GM04503 (cell line): ENCODE measurements at regions not wholly inside any gene's neighbourhood (a gene's known extent, or its start where the extent isn't known, plus 50 kb on each side); places are given as distances from the start of the nearest gene placed in this dataset.

Experiments
- DNase-seq: peaks from one replicate; pipeline ENCODE4 v3.0.0-alpha.2; 2012; ENCODE audit warnings: low read depth

DNA sequence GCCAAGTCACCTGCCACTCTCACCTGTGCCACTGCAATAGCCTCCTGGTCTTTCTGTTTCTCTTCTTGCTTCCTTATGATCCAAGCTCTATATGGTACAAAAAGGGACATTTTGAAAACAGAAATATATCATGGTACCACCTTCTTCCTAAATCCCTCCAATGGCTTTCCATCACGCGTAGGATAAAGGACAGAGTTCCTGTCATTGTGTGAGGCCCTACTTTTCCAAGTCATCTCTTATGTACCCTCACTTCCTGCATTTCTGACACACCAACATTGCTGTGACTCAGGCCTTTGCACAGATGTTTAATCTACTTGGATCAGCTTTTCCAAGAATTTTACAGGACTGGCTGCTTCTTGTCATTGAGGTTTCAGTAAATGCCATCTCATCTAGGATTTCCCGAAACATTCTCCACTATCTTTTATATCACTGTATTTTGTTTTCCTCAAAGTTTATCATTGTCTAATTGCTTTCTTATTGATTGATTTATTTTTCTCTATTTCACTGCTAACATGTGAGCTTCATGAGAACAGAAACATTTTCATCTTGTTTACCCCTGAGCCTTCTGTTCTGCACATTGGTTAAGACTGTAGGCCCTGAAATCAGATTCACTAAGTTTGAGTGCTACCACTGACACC, 426.1 kb upstream of the FANCL start:
- no peak for DNase-seq

DNA sequence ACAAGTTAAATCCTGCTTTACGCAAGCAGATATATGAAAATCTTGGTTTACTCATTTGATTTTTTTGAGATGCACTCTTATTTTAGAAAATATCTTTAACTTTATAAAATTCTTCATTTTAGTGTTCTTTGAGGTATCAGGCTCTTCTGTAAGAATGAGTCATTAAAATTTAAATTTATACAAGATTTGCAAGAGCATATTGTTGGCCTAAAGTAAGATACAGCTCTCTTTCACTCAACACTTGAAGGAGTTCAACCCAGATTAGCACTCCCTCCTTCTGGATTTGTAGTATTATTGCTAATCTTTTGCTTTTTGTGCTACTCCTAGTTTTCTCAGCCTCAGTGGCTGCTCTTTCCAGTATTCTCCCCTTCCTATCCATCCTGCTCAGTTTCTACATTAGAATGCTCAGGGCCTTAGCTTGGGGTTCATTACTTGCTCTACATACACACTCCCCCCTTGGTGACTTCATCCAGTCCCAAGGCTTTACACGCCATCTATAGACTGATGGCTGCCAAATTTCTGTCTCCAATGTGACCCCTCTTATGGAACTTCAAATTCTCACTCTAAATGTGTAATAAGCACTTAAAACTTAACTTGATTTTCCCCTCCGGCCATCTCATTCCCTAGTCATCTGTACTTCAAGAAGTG, 425.3 kb upstream of the FANCL start:
- no peak for DNase-seq

DNA sequence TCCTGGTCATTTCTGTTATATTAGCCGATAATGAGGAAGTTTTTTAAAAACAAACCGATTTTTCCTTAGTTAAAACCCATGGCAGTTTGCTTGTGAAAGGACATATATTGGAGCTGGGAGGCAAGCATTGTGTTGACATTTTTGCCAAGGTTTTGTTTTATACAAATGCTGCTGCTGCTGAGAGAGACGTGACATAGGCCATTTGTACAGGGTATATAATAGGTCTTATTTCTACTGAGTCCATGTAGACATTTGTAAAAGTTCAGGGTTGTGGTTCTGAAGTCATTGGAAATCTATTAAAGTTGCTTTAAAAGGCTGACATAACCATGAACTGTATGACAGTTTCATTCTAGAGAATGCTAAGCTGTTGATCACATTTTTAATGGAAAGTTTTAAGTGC, 424.0 kb upstream of the FANCL start:
- DNase-seq = no peak

DNA sequence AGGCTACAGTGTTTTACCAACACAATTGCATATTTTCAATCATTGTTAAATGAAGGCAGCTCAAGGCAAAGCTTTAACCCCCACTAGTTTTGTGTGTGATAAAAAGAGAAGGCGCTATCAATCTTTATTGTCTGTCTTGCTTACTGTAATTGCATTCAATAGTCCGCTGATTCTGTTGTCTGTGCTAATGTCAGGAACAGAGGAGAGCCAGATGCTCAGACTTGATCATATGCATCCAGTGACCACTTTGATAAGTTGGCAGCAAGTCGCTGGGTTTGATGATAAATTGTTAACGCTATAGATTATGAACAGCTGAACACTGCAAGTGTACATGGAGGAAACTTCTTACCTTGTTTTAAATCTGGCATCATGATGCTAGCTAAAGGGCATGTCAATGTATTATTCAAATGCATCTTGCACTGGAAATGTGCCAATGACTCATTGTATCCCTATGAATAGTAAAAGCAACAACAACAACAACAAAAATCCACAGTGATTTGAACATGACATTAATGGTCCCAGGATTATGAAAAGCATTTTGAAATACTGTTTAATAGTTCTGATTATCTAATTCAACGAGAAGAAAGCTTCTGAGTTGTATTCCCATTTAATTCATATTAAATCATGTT, 423.5 kb upstream of the FANCL start:
- no peak for DNase-seq

DNA sequence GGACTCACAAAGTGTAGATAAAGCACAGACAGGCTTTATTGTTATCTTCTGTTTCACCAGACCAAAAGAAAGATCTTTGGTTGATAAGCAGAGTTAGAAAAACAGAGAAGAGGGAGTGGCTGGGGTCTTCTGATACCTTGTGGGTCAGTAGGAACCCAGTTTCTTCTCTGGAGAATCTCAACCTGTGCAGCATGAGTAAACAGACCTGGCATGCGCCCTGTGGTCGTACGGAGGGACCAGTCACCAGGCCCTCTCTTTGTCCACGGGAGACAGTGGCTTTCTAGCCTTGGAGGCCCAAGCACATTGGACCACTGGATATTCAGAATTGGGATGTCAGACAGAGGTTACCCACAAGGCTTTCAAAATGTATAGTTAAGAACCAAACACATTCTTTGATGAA, 418.9 kb upstream of the FANCL start:
- DNase-seq = no peak

DNA sequence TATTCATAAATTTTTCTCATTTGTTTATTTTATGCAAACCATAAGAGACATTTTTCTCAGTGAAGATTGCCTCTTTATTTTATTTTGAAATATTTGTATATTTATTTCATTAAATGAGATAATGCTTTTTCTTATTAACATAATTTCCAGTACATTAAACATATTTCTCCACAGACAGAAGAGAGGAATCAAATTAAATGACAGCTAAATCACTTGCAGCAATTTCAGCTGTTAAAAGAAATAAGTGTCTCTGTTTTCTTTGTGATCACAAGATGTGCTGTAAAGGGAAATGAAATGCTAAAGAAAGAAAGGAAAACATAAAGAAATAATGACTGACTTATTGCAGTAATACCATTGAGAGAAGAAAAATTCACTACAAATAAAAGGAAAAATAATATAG, 414.0 kb upstream of the FANCL start:
- DNase-seq = no peak

DNA sequence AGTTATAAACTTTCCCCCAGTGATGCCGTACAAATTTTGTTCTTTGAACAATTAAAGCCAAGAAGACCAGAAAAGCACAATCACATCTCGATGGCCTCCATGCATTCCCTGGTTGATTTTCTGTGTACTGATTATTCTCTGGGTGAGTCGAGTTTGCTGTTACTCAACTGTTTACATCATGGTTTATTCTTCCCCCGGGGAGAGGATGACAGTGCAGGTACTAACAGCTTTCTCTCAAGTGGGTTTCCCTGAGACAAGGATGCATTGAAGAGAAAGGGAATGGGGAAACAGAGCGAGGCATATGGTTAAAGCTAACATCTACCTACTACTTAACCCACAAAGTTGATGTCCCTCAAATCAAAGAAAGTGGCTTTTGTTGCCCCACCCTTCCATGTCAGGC, 410.8 kb upstream of the FANCL start:
- DNase-seq = no peak

DNA sequence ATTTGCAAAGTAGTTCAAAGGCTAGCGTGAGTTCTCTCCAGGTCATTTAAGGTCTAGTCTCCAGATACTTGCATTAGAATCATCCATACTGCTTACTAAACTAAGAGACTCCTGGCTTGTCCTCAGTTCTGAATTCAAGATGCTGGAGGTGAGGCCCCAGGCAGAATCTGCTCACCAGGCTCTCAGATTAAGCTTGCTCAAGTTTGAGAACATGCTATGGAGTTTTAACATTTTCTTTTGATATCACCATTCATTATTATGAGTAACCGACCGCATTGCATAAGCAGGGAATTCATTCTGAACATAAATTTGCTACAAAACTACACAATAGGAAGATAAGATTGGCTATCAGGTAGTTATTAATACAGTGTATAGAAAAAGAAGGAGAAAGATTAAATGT, 409.7 kb upstream of the FANCL start:
- no peak for DNase-seq

DNA sequence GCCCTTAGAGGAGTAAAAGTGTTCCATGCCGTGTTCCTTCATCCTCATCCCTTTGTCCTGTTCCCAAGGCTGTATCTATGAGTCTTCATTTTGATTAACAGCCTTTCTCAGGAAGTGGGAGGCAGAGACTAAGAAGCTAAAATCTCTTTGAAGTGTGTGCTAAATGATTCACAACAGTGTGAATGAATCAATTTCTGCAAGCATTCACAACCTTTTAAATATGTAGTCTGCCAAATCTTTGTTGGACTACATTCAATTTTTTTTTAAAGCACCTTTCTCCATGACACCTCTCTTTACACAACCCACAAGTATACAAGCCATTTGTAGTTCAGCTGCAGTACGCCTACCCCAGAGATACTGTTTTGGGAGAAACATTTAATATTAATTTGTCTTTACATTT, 408.6 kb upstream of the FANCL start:
- DNase-seq = no peak

DNA sequence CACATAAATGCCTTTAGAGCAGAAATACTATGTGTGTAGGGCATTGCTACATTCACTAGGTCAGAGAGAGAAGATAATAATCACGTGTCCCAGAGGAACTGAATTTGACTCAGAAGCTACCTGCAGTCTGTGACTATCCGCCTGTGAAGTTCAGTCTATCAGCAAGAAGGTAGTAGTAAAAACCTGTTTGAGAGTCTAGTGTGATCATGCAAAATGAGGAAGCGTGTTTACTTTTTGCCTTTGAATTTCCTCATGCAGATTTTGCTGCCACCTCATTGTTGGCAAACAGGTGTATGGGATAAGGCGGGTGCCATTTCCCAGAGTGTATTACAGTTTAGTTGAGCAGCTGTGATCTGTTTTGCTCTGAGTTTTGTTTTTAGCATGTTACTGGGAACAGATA, 403.9 kb upstream of the FANCL start:
- no peak for DNase-seq

DNA sequence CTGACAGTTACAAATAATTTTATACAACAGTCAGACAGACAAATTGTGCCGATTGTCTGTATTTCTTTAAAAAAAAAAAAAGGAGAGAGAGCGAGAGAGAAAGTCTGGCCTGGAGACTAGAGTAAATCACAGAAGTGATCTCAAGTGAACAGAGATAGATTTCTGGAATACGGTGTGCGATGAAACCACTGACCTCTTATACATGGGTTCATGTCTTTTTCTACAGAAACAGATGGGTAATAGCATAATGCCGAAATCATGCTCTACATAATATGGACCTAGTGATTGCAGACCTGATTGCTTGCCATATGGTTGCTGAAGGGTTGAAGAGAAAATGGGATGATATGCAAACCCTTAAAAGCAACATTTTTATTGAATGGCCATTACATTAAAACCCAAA, 403.3 kb upstream of the FANCL start:
- DNase-seq = no peak

DNA sequence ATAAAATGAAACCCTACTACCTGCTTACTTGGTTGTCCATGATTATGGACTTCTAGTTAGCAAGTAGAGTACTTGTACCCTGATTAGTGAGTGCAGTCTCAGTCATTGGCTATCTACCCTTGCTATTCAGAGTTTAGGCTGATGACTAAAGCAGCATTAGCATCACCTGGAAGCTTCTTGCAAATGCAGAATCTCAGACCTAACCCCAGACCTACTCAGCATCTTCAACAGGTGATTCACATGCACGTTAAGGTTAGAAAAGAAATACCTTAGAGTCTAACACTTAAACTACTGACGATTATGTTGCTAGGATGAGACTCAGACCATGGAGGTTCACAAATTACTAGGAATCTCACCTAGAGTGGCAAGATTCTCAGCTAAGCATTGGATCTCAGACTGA, 399.9 kb upstream of the FANCL start:
- no peak for DNase-seq

DNA sequence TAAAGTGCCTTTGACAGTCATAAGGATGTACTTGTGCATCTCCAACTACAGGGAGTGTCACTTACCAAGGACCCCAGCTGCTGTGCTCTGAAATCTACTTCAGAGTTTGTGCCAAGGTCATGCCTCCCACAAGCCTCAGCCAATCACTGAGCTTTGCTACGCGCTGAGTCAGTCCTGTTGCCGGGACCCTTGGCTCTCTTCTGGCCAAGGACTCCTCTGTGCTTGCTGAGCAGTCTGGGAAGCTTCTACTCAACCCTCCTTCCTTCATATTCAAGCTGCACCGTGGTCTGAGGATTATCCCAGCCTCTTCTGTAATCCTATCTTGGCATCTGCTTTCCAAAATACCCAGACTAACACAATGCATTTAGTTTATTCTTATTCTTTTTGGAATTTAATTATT, 398.9 kb upstream of the FANCL start:
- DNase-seq = no peak

DNA sequence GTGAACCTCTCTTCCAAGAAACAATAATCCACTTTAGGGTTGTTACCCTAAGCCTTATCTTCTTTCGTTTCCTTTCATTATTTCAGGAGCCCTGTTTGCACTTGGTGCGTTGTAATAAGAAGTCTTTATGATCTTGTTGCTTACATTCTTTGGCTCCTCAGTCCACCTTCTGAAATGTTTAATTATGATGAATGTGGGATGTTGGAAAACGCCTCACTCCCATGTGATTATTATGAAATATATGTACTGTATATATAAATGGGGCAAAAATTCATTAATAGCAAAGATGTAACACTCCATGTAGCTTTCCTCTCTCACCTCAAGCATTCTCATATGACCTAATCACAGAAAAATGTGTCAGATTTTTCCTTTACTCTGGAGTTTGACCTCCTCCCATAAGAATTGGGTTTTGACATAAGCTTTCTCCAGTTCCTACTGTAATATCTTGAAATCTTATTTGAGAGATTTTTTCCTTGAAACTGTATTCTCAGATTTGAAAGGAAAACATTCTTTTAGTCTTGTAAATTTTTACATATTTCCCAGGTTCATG, 397.2 kb upstream of the FANCL start:
- DNase-seq = no peak

DNA sequence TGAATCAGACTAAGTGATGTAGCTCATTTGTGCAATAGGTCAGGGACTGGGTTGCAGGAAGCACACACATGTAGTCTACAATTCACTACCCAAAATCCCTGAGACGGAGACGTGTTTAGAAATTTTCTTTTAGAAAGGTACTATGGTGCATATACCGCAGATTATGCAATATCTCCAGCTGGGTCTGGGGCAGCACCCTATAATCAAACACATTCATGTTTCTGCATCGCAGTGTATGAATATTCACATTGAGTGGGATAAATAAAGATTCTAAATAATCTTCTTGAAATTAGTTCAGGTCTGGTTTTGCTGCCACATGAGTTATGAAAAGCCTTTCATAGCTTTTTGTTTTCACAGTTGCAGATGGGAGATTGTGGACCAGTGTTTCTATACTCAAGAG, 395.7 kb upstream of the FANCL start:
- no peak for DNase-seq

DNA sequence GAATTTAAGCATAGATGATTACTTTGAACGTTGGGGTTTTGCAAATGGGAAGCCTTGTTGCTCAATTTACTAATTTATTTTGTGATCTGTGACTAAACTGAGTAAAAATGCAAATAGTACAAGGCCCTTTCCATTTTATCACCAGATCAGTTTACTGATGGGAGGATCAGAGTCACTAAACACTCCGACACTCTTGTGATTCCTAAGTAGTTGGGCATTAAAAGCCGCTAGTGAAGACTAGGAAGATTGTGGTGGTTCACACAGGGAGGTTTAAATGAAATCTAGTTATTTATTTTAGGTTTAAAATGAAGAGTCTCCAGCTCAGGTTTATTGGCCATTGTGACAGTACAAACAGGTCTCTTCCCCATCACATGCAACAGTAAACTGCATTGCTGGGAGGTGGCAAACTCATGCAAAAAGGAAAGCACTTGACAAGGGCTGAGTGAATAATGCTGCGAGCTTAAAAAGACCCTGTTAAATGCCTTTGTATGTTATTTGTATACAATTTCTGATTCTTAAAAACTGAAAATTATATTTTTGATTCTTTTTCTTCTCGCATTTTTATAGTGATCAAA, 394.8 kb upstream of the FANCL start:
- DNase-seq = no peak

DNA sequence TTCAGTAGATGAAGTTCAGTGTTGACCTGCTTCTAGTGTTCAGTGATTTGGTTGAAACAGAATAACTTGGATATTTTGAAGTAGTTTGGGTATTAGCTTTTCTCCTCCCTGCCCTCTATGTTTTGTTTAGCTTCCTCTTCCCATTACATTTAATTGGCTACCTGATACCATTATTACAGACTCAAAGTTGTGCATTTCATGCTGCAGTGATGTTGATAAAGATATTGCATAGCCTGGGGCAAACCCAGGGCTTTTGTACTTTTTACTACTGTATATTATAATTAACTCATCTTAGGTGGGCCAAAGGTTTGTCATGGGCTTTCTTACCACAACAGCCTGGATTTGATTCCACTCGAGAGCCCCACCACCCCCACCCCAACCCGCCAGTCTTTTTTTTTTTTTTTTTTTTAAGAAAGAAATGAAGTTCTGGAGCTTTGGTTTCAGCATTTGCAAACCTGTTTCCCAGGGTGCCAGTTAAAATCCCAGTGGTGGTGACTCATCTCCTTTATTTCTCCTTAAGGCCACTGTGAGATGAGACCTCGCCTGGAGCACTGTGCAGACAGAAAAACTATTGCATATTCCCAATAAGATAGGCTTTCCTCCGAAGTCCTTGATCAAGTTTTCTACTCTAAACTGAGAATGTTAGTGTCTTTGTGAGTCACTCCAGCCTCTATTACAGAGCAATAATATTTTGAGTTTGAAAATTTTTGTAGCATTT, 393.7 kb upstream of the FANCL start:
- no peak for DNase-seq

DNA sequence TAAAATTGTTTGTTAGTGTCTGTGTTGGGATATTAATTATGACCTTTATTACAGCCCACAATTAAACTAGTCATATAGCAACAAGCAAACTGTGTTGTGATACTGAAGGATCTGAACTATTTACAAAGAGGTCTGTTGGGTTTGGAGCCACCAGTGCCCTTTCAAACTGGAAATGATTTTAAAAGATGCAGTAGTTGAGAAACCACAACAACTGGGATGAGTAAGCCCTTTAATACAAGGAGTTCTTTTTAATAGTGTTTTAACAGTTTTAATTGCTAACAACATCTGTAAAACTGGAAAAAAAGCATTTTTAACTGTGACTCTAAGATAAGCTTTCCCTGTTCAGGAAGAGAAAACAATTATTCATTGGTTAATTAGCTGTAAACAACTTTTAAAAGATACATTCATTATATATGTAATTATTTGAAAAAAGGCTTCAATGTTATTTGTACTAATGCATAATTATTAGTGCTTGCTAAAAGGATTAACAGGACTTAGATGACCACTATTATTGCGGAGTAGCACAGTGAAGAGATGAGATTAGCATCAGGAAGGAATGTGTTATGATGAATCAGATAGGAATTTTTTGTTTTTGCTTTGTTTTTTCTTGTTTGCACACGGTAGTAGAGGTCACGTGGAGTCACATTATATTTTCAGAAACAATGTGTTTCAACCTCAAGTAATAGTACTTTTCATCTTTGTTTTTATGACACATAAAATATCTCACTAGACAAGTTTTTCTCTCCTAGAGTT, 392.7 kb upstream of the FANCL start:
- peak; percentile 4 for DNase-seq

DNA sequence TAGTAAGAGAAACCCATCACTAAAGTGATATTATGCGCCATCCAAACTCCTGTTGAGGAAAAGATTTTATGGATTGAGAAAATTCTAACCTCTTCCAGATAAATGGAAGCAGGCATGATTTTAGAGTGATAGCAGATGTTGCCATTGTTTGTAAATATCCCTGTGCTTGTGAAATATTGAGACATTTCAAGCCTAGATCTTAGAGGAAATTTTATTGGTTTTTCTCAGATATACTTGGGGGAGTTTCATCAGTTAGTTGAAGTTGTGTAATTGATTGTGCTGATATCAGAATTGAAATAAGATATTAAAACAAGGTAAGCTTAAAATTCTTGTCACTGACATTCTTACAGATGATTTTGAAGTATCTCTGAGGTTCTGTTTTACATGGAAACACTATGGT, 390.9 kb upstream of the FANCL start:
- no peak for DNase-seq

DNA sequence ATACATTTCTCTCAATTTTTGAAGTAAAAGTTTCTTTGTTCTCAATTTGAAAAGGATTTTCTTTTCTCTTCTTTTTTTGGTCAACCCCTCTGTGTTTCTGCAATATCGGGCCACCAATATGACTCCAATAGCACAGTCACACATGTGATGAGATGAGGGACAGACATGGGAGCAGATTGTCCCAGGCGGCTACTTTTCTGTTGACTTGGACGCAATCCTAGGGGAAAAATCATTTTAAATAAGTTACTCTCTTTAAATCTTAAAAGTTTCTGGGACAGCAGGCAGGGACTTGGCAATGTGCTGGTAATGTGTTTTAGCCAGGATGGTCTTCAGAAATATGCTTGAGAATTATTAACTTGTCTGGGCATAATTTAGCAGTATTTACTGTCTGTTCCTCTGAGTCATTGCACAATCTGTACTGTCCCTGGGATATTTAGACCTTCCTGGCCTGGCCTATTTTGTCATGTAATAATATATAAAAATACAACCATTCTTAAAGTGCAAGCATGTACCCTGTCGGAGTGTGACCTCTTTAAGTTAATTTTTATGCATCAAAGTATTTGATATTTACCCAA, 388.5 kb upstream of the FANCL start:
- DNase-seq = no peak

DNA sequence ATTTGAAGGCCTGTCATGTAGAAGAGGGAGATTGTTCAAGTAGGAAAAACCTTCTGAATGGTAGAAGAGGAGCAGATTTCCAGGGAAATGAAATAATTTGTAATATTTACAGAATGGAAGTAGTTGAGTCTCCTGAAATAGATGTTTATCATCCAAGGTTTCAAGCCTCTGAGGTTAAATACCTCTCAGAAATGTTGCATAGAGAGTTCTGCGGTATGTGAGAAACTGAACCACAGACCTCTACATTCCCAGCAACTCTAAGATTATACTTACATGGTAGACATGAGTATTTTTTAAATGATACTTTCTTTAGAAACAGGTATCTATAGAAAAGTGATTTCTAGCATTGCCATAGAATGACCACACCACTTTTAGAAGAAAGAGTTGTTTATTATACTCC, 379.8 kb upstream of the FANCL start:
- no peak for DNase-seq

DNA sequence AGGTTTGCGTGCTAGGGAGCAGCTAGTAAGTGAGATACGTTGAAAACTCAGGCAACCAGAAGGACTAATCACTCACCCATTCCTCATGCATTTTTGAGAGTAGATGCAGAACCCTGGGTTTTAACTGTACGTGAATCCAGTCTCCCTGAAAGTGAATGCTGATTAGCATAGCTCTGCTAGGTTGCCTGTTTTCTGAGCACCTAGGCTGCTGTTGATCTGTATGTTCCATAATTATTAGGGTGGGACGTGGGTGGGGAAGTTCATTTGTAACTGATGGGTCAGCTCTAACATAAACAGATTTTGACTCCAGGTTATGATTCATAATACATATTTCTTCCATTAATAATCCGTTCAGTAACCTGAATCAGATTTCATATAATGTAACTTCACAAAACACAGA, 379.0 kb upstream of the FANCL start:
- DNase-seq = no peak
